Astrocyte (in vitro differentiated cells and primary cell): ENCODE measurements at regions not wholly inside any gene's neighbourhood (a gene's known extent, or its start where the extent isn't known, plus 50 kb on each side); places are given as distances from the start of the nearest gene placed in this dataset.

ENCODE experiments used
- DNase-seq: peaks from one replicate; pipeline ENCODE4 v3.0.0-alpha.2; 2010; ENCODE audit warnings: low read depth
- FAIRE-seq: peaks from 2 replicates; lab custom pipeline; 2011; peaks lifted over from hg19 to GRCh38; lab: Jason Lieb, UNC
- H2AFZ ChIP-seq: 2 replicates; pipeline ENCODE4 v1.6.0; 2012; ENCODE audit warnings: low read depth, low read length, inconsistent platforms
- H3K27ac ChIP-seq: 2 replicates; pipeline ENCODE4 v1.5.1; 2011; ENCODE audit warnings: low read depth, low read length, inconsistent platforms
- H3K27me3 ChIP-seq: 2 replicates; pipeline ENCODE4 v1.6.0; 2011; ENCODE audit warnings: low read length, inconsistent platforms; ENCODE audit not compliant: insufficient read depth
- H3K36me3 ChIP-seq: 2 replicates; pipeline ENCODE4 v1.5.1; 2011; ENCODE audit warnings: low read length, inconsistent platforms; ENCODE audit not compliant: insufficient read depth
- H3K4me1 ChIP-seq: 2 replicates; pipeline ENCODE4 v1.5.1; 2011; ENCODE audit warnings: low read length, inconsistent platforms; ENCODE audit not compliant: insufficient read depth
- H3K4me2 ChIP-seq: 2 replicates; pipeline ENCODE4 v1.6.0; 2012; ENCODE audit warnings: low read length, inconsistent platforms
- H3K4me3 ChIP-seq: 2 replicates; pipeline ENCODE4 v1.5.1; 2011; ENCODE audit warnings: low read depth, mild to moderate bottlenecking, low read length, inconsistent platforms; ENCODE audit not compliant: insufficient read depth
- H3K79me2 ChIP-seq: 2 replicates; pipeline ENCODE4 v1.6.0; 2012; ENCODE audit warnings: mild to moderate bottlenecking, low read length, inconsistent platforms; ENCODE audit not compliant: insufficient read depth
- H3K9ac ChIP-seq: 2 replicates; pipeline ENCODE4 v1.6.0; 2012; ENCODE audit warnings: mild to moderate bottlenecking, low read length, inconsistent platforms
- H3K9me3 ChIP-seq: 2 replicates; pipeline ENCODE4 v1.5.1; 2012; ENCODE audit warnings: low read depth, mild to moderate bottlenecking, low read length, inconsistent platforms; ENCODE audit not compliant: insufficient read depth
- H4K20me1 ChIP-seq: 2 replicates; pipeline ENCODE4 v1.6.0; 2012; ENCODE audit warnings: low read length, inconsistent platforms; ENCODE audit not compliant: insufficient read depth
- H3K27ac Mint-ChIP-seq: one replicate; pipeline ENCODE4 v1.8.0; 2021; ENCODE audit warnings: mild to moderate bottlenecking, mixed read lengths; ENCODE audit not compliant: unreplicated experiment
- H3K27me3 Mint-ChIP-seq: one replicate; pipeline ENCODE4 v1.8.0; 2021; ENCODE audit warnings: low read depth, mixed read lengths; ENCODE audit not compliant: unreplicated experiment
- H3K36me3 Mint-ChIP-seq: one replicate; pipeline ENCODE4 v1.8.0; 2021; ENCODE audit warnings: low read depth, mixed read lengths; ENCODE audit not compliant: unreplicated experiment
- H3K4me1 Mint-ChIP-seq: one replicate; pipeline ENCODE4 v1.8.0; 2021; ENCODE audit warnings: low read depth, mixed read lengths; ENCODE audit not compliant: unreplicated experiment
- H3K4me3 Mint-ChIP-seq: one replicate; pipeline ENCODE4 v1.8.0; 2021; ENCODE audit warnings: mild to moderate bottlenecking, moderate library complexity, mixed read lengths; ENCODE audit not compliant: unreplicated experiment
- H3K9me3 Mint-ChIP-seq: one replicate; pipeline ENCODE4 v1.8.0; 2021; ENCODE audit warnings: mild to moderate bottlenecking, mixed read lengths; ENCODE audit not compliant: unreplicated experiment
- CTCF ChIP-seq: IDR thresholded peaks from 2 replicates; pipeline ENCODE4 v1.5.1; 2011; ENCODE audit warnings: low read depth, mild to moderate bottlenecking, inconsistent platforms, low read length, moderate library complexity; ENCODE audit not compliant: insufficient read depth
- EZH2 ChIP-seq: IDR thresholded peaks from 2 replicates; pipeline ENCODE4 v1.6.1; 2012; ENCODE audit warnings: mild to moderate bottlenecking, low read length, inconsistent platforms; ENCODE audit not compliant: insufficient read depth

- Mint-ChIP-seq H3K9me3 (no peaks in the 10 kb centered on the region), H3K27ac (no peak overlapping the region), H3K36me3 (no peaks in the 10 kb centered on the region), H3K4me1 (peaks cover 6% of the 10 kb centered on the region), H3K4me3 (no peak overlapping the region), H3K27me3 (no peaks in the 10 kb centered on the region)
- H3K79me2 ChIP-seq = no peaks in the 10 kb centered on the region
- no peak overlapping the region for H3K4me3 ChIP-seq
- H3K4me1 ChIP-seq = peaks cover 10% of the 10 kb centered on the region
- no peaks in the 10 kb centered on the region for H3K36me3 ChIP-seq
- FAIRE-seq (no peak), DNase-seq (peak; percentile 30)
- no peak overlapping the region for H3K9ac ChIP-seq
- H3K27ac ChIP-seq = no peak overlapping the region
- peak overlapping the region; percentile 20 for H3K4me2 ChIP-seq
- no peaks in the 10 kb centered on the region for H4K20me1 ChIP-seq
- H3K27me3 ChIP-seq = no peaks in the 10 kb centered on the region
- no peaks in the 10 kb centered on the region for H3K9me3 ChIP-seq
- no peak overlapping the region for H2AFZ ChIP-seq
- TF ChIP-seq CTCF (no peak), EZH2 (no peak)
Measured at GRCh38 chr6:100276311-100277057, 188.2 kb downstream of the SIM1 start.

- no peaks in the 10 kb centered on the region for H3K27me3 Mint-ChIP-seq
- no peaks in the 10 kb centered on the region for H4K20me1 ChIP-seq
- no peak overlapping the region for H3K9ac ChIP-seq
- no peak overlapping the region for H3K27ac ChIP-seq
- H3K79me2 ChIP-seq = no peaks in the 10 kb centered on the region
- no peaks in the 10 kb centered on the region for H3K9me3 Mint-ChIP-seq
- H3K4me3 Mint-ChIP-seq = no peak overlapping the region
- H3K36me3 ChIP-seq = no peaks in the 10 kb centered on the region
- H3K4me1 ChIP-seq = peaks cover 10% of the 10 kb centered on the region
- H3K4me3 ChIP-seq = no peak overlapping the region
- FAIRE-seq = no peak
- H3K36me3 Mint-ChIP-seq = no peaks in the 10 kb centered on the region
- no peak overlapping the region for H2AFZ ChIP-seq
- H3K27me3 ChIP-seq = no peaks in the 10 kb centered on the region
- H3K4me1 Mint-ChIP-seq = peaks cover 12% of the 10 kb centered on the region
- TF ChIP-seq EZH2 = no peak
- TF ChIP-seq CTCF = no peak
- no peak overlapping the region for H3K27ac Mint-ChIP-seq
- no peak overlapping the region for H3K4me2 ChIP-seq
- H3K9me3 ChIP-seq = no peaks in the 10 kb centered on the region
- no peak for DNase-seq
Measured at GRCh38 chr6:100274147-100274546, 190.6 kb downstream of the SIM1 start.

- no peaks in the 10 kb centered on the region for H3K9me3 ChIP-seq
- Mint-ChIP-seq H3K36me3 (no peaks in the 10 kb centered on the region), H3K9me3 (no peaks in the 10 kb centered on the region), H3K4me3 (no peak overlapping the region), H3K4me1 (peaks cover 28% of the 10 kb centered on the region), H3K27me3 (no peaks in the 10 kb centered on the region), H3K27ac (no peak overlapping the region)
- H3K4me3 ChIP-seq = no peak overlapping the region
- H3K9ac ChIP-seq = no peak overlapping the region
- no peak for DNase-seq
- no peak overlapping the region for H3K4me2 ChIP-seq
- no peaks in the 10 kb centered on the region for H4K20me1 ChIP-seq
- no peak for FAIRE-seq
- H3K79me2 ChIP-seq = no peaks in the 10 kb centered on the region
- H3K36me3 ChIP-seq = no peaks in the 10 kb centered on the region
- no peak overlapping the region for H3K27ac ChIP-seq
- no peak overlapping the region for H2AFZ ChIP-seq
- TF ChIP-seq CTCF (no peak), EZH2 (no peak)
- no peaks in the 10 kb centered on the region for H3K27me3 ChIP-seq
- H3K4me1 ChIP-seq = peaks cover 11% of the 10 kb centered on the region
Measured at GRCh38 chr6:100271625-100272024, 193.1 kb downstream of the SIM1 start.
